RWPE1 (cell line): ENCODE measurements at regions not wholly inside any gene's neighbourhood (a gene's known extent, or its start where the extent isn't known, plus 50 kb on each side); places are given as distances from the start of the nearest gene placed in this dataset.

Experiments
- CTCF ChIA-PET: fragments of 350-600 bp; sonication (Branson Sonifier 250); formaldehyde crosslinking; extraction: SDS; loops from one replicate; lab custom pipeline; 2021; lab: Yijun Ruan, JAX
- POLR2A ChIA-PET: fragments of 400-600 bp; formaldehyde crosslinking; extraction: SDS; loops from one replicate; lab custom pipeline; 2020; ENCODE audit warnings: antibody characterized with exemption; ENCODE audit not compliant: low non-redundant PET; lab: Yijun Ruan, JAX
- DNase-seq: peaks from one replicate; pipeline ENCODE4 v3.0.0; 2012; ENCODE audit warnings: low spot score
- H3K27ac ChIP-seq: fragments of 450-650 bp; 2 replicates; pipeline ENCODE4 v1.5.1; 2017
- CTCF ChIP-seq: fragments of 450-650 bp; conservative IDR thresholded peaks from 2 replicates; pipeline ENCODE4 v1.5.1; 2017; ENCODE audit warnings: low read depth, mild to moderate bottlenecking

DNA sequence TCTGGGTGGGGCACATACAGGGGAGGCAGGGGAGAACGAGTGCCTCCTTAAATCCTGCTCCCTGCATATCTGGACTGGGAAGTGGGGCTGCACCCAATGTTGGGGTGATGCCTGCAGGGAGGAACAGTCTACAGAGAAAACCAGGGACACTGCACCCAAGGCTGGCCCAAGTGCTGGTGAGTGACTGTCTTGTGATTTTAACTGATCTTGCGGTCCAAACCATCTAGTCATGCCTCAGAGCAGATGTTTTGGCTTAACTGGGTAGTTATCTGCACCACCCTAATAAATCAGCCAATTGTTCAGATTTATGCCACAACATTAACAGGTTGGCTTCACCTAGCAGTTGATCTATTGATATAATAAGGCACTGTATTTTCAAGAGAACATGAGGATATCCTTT, 219.2 kb upstream of the IRS2 start:
- peak overlapping the region; percentile 55 for H3K27ac ChIP-seq
- ChIA-PET CTCF (interaction anchor here (0.5 kb wide), 1 partner anchor 27 kb away, joined by 3 read pairs; no protein-coding TSS in a partner anchor), POLR2A (no interaction called here)
- DNase-seq, result no peak
- TF ChIP-seq CTCF, result no peak

- no peak for DNase-seq
- no peak for TF ChIP-seq CTCF
- ChIA-PET POLR2A (no interaction called here), CTCF (no interaction called here)
- H3K27ac ChIP-seq, result no peak overlapping the region; the same call in 1 of the 2 replicates
Measured at GRCh38 chr13:110004814-110005213, 218.4 kb upstream of the IRS2 start.

GRCh38 chr13:110001670-110002275, 215.4 kb upstream of the IRS2 start:
- no peak for TF ChIP-seq CTCF
- DNase-seq, result peak; percentile 23
- ChIA-PET POLR2A (no interaction called here), CTCF (no interaction called here)
- peak overlapping the region; percentile 46; the same call in 1 of the 2 replicates for H3K27ac ChIP-seq

DNA sequence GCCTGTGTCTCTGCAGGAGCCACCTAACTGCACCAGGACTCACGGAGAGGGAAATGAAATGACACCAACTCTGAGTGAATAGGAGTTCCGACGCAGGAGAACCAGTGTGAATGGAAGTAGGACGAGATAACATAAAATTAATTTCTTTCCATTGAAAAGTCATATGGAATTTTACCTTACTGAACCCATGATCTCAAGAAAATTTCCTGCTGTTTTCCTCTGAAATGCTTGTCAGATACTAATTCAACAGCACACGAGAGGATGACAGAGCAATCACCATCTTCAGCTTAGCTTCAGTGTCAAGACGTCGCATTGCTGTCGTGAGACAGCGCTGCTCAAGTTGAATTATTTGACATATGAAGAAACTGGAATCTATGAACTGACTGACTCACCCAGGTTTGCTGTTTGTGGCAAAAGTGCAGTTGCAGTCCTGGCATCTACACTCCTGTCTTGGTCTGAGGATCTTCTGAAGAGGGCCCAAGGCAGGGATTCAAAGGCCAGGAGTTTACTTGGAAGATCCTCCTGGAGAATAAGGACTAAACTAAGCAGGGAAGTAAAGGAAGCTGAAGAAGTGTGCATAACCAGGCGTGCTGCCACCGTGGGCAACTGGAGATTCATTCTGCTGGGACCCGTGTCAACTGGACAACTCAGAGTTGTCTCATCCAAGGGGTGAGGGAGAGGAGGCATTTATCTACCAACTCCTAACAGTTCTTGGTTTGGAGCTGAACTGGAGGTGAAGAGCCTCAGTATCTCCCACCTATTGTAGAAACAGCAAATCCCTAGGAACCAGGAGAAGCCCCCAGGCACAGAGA, 214.4 kb upstream of the IRS2 start:
- TF ChIP-seq CTCF, result no peak
- POLR2A ChIA-PET, result no interaction called here
- DNase-seq, result no peak
- no peak overlapping the region; the same call in 1 of the 2 replicates for H3K27ac ChIP-seq
- CTCF ChIA-PET, result no interaction called here

DNA sequence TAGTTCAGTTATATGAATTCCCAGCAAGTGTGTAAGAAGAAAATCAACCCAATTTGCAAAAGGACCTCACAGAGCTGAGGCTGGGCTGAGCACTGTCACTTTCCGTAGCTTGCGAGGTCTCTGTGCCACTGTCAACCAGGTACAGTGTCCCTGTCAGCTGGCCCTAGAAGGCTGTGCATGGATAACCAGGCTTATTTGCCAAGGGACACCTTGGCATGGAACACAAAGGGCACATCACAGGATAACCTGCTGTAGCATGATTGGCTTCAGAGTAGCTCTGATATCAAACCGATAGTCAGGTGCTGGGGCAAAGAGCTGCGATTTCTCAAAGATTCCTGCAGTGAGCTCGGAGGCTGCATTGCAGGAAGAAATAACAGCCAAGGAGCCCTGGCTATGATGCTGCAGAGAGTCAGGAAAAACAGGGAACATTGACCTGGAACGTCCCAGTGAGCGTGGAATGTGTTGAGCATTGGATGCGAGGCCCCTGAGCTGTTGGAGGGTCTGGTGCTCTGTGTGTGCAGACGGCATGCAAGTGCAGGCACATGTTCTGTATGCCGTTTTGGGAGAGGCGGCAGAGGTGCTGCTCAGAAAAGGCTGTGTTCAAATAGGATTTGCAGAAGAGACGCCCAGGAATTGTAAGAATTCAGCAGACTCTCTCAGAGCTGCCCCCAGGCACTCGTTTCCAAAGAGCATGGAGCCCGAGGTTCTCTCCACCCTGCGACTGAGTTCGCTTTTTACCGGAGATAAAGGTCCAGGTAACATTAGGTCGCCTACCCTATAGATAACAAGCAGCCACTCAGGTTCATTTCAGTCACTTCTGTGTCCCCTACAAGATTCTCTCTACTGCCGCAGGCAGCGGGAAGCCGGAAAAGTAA, 213.5 kb upstream of the IRS2 start:
- POLR2A ChIA-PET, result no interaction called here
- no peak for TF ChIP-seq CTCF
- no peak for DNase-seq
- CTCF ChIA-PET, result no interaction called here
- H3K27ac ChIP-seq, result no peak overlapping the region
